Aorta (tissue), 5 donors: ENCODE measurements at regions not wholly inside any gene's neighbourhood (a gene's known extent, or its start where the extent isn't known, plus 50 kb on each side); places are given as distances from the start of the nearest gene placed in this dataset.
"Not testable (repeated sequence)": the region's sequence is repeated elsewhere in the genome, so short reads cannot be mapped to it uniquely, and the experiment has no call there.

ENCODE experiments used
- ATAC-seq: fragments of 200-7000 bp; cut with Tn5 transposase; one replicate; pipeline ENCODE4 v1.9.1; 2022; ENCODE audit warnings: moderate library complexity; ENCODE audit not compliant: low FRiP score
- DNase-seq, 2 donors: peaks; one replicate each; pipeline ENCODE4 v3.0.0-alpha.2; 2020
- H3K27ac ChIP-seq, 2 donors: one replicate each; pipeline ENCODE4 v1.5.1; 2013; ENCODE audit warnings: low read length in 2 of 2, mild to moderate bottlenecking in 2 of 2, moderate library complexity in 2 of 2, control low read depth in 1 of 2, inconsistent platforms in 1 of 2, low read depth in 1 of 2
- H3K27me3 ChIP-seq, 2 donors: one replicate each; pipeline ENCODE4 v1.6.1; 2013; ENCODE audit warnings: control low read depth in 1 of 2, low read length in 1 of 2, mild to moderate bottlenecking in 1 of 2, moderate library complexity in 1 of 2; ENCODE audit not compliant: insufficient read depth in 2 of 2, control insufficient read depth in 1 of 2
- H3K36me3 ChIP-seq, 2 donors: one replicate each; pipeline ENCODE4 v1.6.1; 2013; ENCODE audit warnings: control low read depth in 1 of 2, low read length in 1 of 2, mild to moderate bottlenecking in 1 of 2; ENCODE audit not compliant: insufficient read depth in 2 of 2, control insufficient read depth in 1 of 2
- H3K4me1 ChIP-seq, 2 donors: one replicate each; pipeline ENCODE4 v1.6.1; 2013; ENCODE audit warnings: low read length in 2 of 2, control low read depth in 1 of 2, mild to moderate bottlenecking in 1 of 2, moderate library complexity in 1 of 2; ENCODE audit not compliant: insufficient read depth in 2 of 2, control insufficient read depth in 1 of 2
- H3K4me3 ChIP-seq, 2 donors: one replicate each; pipeline ENCODE4 v1.5.1; 2013; ENCODE audit warnings: low read length in 2 of 2, control low read depth in 1 of 2, mild to moderate bottlenecking in 1 of 2
- H3K9me3 ChIP-seq: one replicate; pipeline ENCODE4 v1.6.1; 2013; ENCODE audit warnings: mild to moderate bottlenecking, low read length; ENCODE audit not compliant: control insufficient read depth
- WGBS, 2 donors: extraction: QIAGEN DNeasy Blood & Tissue Kit; methylation state at CpG; one replicate each; pipeline ENCODE4 v1.1.7; 2013; 5-methylcytosine and 5-hydroxymethylcytosine counted together
- intact Hi-C, 2 donors: fragments of 100-400 bp; cut with DNase I; formaldehyde crosslinking; loops; one replicate each; pipeline versions ENCODE4 v1.14.2 to v1.15.0; 2022
- donor health status: healthy with polysubstance abuse.
- donor health status: Bipolar disorder and iron deficiency.
- donor health status: DM: no; HTN: no; CAD: no.
- donor health status: DM: no; HTN: no; CAD: no.
- donor health status: DM: yes; HTN: yes; CAD: no.

DNA sequence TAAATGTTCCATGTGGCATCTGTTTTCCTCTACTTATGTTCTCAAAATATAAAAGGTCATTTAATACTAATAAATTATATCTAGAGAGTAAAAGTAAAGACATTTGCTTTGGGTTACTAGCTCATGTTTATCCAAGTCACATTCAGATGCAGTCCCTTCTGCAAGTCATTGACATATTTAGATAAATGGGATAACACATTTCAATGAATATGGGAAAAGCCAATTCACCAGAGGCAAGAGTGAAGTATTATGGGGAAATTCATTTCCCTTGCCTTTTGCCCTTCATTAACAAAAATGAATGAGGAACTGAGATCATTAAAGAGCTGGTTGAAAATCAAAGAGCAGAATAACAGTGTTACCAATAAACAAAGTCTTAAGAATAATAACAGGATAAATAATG lies 306.2 kb upstream of the FSTL5 start:
- DNase-seq: no peak
- no peak for ATAC-seq
- Histone ChIP-seq H3K4me3 (no peak overlapping the region), H3K27ac (no peak overlapping the region), H3K27me3 (no peaks in the 10 kb centered on the region), H3K9me3 (no peaks in the 10 kb centered on the region), H3K36me3 (no peaks in the 10 kb centered on the region), H3K4me1 (no peaks in the 10 kb centered on the region)
- intact Hi-C loops: no loop called here

DNA sequence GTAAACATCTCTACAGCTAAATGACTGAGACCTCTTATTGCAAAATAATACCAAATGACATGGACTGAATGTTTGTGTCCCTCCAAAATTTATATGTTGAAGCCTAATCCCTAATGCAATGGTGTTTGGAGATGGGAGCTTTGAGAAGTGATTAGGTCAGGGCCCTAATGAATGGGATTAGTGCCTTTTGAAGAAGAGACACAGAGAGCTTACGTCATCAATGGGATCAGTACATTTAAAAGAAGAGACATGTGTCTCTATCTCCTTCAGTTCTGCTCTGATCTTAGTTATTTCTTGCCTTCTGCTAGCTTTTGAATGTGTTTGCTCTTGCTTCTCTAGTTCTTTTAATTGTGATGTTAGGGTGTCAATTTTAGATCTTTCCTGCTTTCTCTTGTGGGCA lies 301.6 kb upstream of the FSTL5 start:
- H3K27me3 ChIP-seq, H3K36me3 ChIP-seq, ATAC-seq, intact Hi-C loops, H3K27ac ChIP-seq, H3K9me3 ChIP-seq, H3K4me1 ChIP-seq, H3K4me3 ChIP-seq, DNase-seq: not testable (repeated sequence)
- 73 to 85% methylated on average over 1 of the region's 1 CpG for WGBS, 2 donors

DNA sequence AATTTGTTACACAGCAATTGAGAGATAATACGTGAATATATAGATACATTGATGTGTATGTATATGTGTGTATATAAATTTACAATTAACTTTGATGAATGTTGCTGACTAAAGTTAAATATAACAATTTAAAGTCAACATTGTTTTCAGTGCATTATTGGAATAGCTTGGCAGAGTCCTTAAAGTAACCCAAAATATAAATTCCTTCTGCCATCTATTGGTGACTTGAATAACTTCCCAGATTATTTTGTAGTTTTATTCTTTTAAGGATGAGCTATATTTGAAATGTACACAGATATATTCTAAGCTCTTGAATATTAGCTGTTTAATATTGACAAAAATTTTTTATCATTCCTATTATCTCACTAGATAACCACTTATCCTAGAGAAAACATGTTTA lies 298.2 kb upstream of the FSTL5 start:
- DNase-seq (no peak), ATAC-seq (no peak)
- Histone ChIP-seq H3K4me3 (no peak overlapping the region), H3K27ac (no peak overlapping the region), H3K4me1 (no peaks in the 10 kb centered on the region), H3K27me3 (no peaks in the 10 kb centered on the region), H3K9me3 (no peaks in the 10 kb centered on the region), H3K36me3 (no peaks in the 10 kb centered on the region)
- intact Hi-C loops: no loop called here
- 0 to 4% methylated on average over 1 of the region's 1 CpG for WGBS, 2 donors

DNA sequence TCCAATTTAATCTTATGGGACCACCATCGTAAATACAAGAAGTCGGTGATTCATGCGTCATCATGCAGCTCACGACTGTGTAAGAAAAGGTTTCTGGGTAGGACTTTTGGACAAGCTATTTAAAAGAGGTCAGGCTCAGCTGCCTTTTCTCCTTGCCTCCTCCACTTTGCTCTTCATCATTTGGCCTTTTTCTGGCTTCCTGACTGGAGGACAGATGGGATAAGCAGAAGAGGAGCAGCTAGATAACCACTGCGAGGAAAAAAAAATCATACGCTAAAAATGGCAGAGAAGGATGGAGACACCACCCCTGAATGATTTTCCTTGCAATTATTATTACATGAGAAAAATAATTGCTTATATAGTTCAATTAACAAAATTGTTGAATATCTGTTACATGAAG lies 294.3 kb upstream of the FSTL5 start:
- 70 to 76% methylated on average over 6 of the region's 6 CpGs for WGBS, 2 donors
- ATAC-seq (no peak), DNase-seq (no peak)
- Histone ChIP-seq H3K27ac (no peak overlapping the region), H3K36me3 (no peaks in the 10 kb centered on the region), H3K4me1 (no peaks in the 10 kb centered on the region), H3K27me3 (no peaks in the 10 kb centered on the region), H3K4me3 (no peak overlapping the region), H3K9me3 (no peaks in the 10 kb centered on the region)
- intact Hi-C loops: no loop called here

DNA sequence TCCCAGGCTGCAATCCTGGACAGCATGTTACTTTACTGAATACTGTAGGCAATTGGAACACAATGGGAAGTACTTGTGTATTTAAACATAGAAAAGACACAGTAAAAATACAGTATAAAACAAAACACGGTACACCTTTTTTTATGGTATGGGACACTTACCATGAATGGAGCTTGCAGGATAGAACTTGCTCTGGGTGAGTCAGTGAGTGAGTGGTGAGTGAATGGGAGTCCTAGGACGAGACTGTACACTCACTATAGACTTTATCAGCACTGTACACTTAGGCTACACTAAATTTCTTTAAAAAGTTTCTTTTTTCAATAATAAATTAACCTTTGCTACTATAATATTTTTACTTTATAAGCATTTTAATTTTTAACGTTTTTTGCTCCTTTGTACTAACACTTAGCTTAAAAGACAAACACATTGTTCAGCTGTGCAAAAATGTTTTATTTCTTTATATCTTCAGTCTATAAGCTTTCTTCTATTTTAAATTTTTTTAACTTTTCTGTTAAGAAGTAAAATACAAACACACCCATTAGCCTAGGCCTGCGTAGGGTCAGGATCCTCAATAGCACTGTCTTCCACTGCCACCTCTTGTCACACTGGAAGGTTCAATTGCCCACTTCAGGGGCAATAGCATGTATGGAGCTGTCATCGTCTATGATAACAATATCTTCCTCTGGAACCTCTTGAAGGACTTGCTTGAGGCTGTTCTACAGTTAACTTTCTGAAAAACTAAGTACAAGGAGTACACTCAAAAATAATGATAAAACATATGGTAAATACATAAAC lies 293.5 kb upstream of the FSTL5 start:
- intact Hi-C loops: no loop called here
- 71 to 74% methylated on average over 5 of the region's 5 CpGs for WGBS, 2 donors

DNA sequence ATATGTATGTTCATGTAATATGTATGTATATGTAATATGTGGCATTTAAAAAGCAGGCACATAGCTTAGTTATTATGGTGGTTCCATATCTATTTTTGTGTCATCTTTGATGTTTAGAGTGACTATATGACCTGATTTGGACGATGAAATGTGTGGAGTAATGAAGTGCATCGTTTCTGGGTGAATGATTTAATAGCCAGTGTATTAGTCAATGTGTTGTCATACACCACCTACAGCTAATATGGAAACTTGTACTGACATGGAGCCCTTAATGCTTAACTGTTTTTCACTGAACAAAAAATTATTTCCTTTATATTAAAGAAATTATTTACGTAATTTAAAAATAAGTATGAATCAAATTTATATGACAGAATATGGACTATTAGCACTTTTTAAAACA lies 292.3 kb upstream of the FSTL5 start:
- DNase-seq (no peak), ATAC-seq (no peak)
- WGBS, 2 donors: 72 to 78% methylated on average over 3 of the region's 3 CpGs
- Histone ChIP-seq H3K4me1 (no peaks in the 10 kb centered on the region), H3K4me3 (no peak overlapping the region), H3K9me3 (no peaks in the 10 kb centered on the region), H3K36me3 (no peaks in the 10 kb centered on the region), H3K27ac (no peak overlapping the region), H3K27me3 (no peaks in the 10 kb centered on the region)
- intact Hi-C loops: no loop called here

More for the DNA sequence above, 293.5 kb upstream of the FSTL5 start:
- H3K4me1 ChIP-seq: no peaks in the 10 kb centered on the region
- H3K27me3 ChIP-seq: no peaks in the 10 kb centered on the region
- no peaks in the 10 kb centered on the region for H3K9me3 ChIP-seq
- DNase-seq (no peak), ATAC-seq (no peak)
- no peaks in the 10 kb centered on the region for H3K36me3 ChIP-seq
- H3K27ac ChIP-seq: no peak overlapping the region
- no peak overlapping the region for H3K4me3 ChIP-seq

DNA sequence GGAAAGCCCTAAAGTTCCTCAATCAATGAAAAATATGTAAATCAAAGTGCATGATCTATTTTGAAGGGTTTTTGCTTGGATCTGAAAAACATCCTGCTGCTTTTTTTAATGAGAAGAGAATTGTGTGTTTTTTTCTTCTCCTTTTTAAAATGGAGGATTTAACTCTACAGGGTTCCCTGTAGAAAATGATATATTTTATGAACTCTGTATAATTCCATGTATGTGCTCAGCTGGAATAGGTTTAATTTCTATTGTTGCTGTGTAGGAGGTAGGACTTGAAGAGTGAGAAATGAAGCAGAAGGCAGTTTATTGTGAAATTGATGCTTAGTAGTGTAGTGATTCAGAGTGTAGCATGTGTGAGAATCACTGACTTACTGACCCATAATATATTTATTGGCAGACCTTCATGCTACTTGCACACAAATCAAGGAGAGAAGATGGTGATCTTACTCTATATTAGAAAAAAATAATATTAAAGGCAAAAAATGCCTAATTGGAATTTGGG lies 286.8 kb upstream of the FSTL5 start:
- Histone ChIP-seq H3K27ac (no peak overlapping the region), H3K4me3 (no peak overlapping the region), H3K27me3 (no peaks in the 10 kb centered on the region), H3K36me3 (no peaks in the 10 kb centered on the region), H3K4me1 (no peaks in the 10 kb centered on the region), H3K9me3 (no peaks in the 10 kb centered on the region)
- intact Hi-C loops: no loop called here
- no peak for ATAC-seq
- no peak for DNase-seq

DNA sequence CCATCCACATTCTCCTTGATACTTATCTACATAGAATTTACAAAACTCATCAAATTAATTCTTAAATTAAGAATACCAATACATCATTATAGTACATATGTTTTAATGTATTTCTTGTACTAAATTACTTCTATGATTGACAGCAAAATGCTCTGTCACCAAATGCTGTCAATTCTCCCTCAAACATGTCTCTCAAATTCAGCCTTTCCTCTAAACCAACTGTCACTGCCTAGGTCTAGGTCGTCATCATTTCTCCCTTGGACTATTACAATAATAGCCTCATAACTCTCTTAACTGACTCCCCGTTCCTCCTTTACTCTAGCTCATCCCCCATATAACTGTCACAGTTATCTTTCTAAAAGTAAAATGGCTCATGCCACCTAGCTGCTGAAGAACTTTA lies 279.7 kb upstream of the FSTL5 start:
- 45 to 53% methylated on average over 2 of the region's 2 CpGs for WGBS, 2 donors
- Histone ChIP-seq H3K27ac (no peak overlapping the region), H3K9me3 (no peaks in the 10 kb centered on the region), H3K36me3 (no peaks in the 10 kb centered on the region), H3K4me3 (no peak overlapping the region), H3K4me1 (no peaks in the 10 kb centered on the region), H3K27me3 (no peaks in the 10 kb centered on the region)
- intact Hi-C loops: no loop called here
- DNase-seq (no peak), ATAC-seq (no peak)

DNA sequence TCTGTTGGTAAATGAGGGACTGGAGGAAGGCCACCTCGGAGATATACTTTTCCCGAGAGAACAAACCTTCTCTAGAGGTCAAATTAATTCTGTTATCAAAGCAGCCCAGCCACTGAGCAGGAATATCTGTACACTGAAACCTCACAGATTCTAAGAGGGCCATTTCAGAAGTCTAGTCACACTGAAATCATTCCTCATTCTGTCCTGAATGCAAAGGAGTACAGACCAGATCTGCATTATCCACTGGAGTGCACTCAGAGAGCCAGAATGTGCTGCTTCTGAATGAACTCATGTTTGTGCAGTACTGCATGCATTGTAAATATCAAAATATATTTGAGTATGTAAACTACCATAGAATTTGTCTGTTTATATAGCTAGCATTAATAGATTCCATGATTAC lies 278.3 kb upstream of the FSTL5 start:
- ATAC-seq (no peak), DNase-seq (no peak)
- Histone ChIP-seq H3K9me3 (no peaks in the 10 kb centered on the region), H3K4me3 (no peak overlapping the region), H3K27me3 (no peaks in the 10 kb centered on the region), H3K4me1 (no peaks in the 10 kb centered on the region), H3K36me3 (no peaks in the 10 kb centered on the region), H3K27ac (no peak overlapping the region)
- 35 to 42% methylated on average over 2 of the region's 2 CpGs for WGBS, 2 donors
- intact Hi-C loops: no loop called here
